ENCODE measurements at regions not wholly inside any gene's neighbourhood (a gene's known extent, or its start where the extent isn't known, plus 50 kb on each side); places are given as distances from the start of the nearest gene placed in this dataset.

DNA sequence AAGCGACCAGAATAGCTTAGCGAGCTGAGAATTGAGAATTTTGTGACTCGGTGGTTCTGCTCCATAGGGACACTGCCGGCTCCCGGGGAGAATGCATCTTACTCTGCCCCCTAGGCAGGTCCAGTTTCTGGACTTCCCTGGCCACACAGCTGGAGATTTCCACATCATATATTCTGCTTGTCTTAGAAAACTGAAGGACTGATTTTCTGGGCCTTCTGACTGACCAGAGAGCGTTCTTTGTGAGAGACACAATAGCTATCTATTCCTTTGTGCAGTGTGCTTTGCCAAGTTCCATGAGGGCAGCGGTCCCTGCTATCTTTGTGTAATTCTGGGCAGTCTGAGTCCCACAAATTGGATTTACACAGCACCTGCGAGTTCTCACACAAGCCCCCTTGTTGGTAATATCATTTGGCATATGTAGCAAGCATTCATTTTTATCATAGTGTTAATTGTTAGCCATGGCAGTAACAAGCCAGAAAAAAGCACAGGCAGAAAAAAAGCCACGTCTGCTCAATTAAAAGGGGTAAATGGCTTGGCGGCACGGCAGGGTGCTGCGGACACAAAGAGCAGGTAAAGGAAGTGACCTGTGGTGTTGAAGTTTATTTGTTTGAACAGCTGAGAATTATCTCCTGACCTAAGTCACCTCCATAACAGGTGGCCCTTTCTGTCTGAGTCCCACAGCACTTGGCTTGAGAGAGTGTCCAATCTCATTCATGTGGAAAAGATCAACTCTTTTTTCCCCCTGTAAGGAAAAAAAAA, 688.7 kb downstream of the TUSC7 start:
- no peak for TF ChIP-seq GATA2 (IDR thresholded peaks at IDR 0.05; ENCODE audit: low read depth, low read length)
- no peak for TF ChIP-seq GATA3 (IDR thresholded peaks at IDR 0.05; ENCODE audit: low read depth, low read length)
